VCaP (cell line): ENCODE measurements at regions not wholly inside any gene's neighbourhood (a gene's known extent, or its start where the extent isn't known, plus 50 kb on each side); places are given as distances from the start of the nearest gene placed in this dataset.
A peak's percentile ranks its signal among the peaks of the same experiment; 100 is the strongest.

Experiments
- H3K27ac ChIP-seq: fragments of 450-650 bp; 2 replicates; pipeline ENCODE4 v1.5.1; 2017
- TF ChIP-seq, protein P1 (sequence below): fragments of 450-650 bp; conservative IDR thresholded peaks from 2 replicates; pipeline ENCODE4 v1.5.1; 2017; ENCODE audit warnings: mild to moderate bottlenecking, moderate library complexity

DNA sequence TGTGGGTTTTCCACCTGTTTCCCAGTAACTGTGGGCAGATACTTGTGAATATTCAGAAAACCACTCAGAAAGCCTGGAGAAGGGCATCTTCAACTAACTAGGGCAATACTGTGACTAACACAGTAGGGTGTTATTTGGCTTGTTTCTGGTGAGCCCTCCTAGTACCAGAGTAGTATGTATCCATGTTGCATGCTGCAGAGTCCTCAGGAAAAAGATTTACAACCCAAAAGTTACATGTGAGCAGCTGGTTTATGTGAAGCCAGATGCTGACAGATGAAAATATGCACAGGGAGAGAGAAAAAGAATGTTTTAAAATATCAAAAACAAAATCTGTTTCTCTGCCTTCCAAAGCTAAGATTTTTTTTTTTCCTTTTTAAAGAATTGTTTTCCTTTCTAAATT lies 333.2 kb upstream of the UBE2E3 start:
- peak overlapping the region; percentile 29 for H3K27ac ChIP-seq
- TF ChIP-seq, protein P1, sequence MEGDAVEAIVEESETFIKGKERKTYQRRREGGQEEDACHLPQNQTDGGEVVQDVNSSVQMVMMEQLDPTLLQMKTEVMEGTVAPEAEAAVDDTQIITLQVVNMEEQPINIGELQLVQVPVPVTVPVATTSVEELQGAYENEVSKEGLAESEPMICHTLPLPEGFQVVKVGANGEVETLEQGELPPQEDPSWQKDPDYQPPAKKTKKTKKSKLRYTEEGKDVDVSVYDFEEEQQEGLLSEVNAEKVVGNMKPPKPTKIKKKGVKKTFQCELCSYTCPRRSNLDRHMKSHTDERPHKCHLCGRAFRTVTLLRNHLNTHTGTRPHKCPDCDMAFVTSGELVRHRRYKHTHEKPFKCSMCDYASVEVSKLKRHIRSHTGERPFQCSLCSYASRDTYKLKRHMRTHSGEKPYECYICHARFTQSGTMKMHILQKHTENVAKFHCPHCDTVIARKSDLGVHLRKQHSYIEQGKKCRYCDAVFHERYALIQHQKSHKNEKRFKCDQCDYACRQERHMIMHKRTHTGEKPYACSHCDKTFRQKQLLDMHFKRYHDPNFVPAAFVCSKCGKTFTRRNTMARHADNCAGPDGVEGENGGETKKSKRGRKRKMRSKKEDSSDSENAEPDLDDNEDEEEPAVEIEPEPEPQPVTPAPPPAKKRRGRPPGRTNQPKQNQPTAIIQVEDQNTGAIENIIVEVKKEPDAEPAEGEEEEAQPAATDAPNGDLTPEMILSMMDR = no peak

DNA sequence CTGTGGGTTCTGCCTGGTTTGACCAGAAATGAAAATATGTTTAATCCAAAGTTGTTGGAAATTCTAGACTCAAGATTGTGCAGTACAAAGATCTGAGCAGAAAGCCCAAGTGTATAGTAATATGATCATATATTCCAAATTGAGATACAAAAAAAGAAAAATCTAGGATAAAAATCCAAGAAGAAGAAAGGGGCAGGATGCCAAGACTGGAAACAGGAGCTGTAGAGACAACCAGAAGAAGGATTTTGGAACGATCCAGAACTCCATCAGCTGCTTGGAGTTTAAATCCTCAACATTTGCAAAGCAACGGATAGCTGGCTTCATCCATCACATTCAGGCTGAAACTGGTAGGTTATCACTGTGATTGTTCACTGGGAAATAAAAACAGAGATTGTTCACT lies 333.6 kb upstream of the UBE2E3 start:
- TF ChIP-seq, protein P1 = no peak

DNA sequence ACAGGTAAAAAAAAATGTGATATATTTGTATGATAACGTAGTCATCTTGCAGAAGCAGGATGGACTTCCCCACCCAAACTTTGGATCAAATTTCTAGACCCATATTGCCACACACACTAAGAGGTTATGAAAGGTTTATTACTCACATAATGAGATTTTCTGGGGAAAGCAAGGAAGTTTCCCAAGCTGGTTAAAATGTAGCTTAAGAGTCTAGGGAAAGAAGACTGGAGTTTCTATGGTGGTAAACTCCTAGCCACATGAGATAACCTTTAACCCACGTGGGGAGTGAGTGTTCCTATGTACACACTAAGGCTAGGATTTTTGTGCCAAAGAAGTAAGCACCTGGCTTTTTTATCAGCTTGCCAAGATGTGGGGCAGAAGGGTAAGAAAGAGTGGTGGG lies 335.7 kb upstream of the UBE2E3 start:
- TF ChIP-seq, protein P1 = no peak
- H3K27ac ChIP-seq = no peak overlapping the region

More for the DNA sequence above, 333.6 kb upstream of the UBE2E3 start:
- H3K27ac ChIP-seq = peak overlapping the region; percentile 29

DNA sequence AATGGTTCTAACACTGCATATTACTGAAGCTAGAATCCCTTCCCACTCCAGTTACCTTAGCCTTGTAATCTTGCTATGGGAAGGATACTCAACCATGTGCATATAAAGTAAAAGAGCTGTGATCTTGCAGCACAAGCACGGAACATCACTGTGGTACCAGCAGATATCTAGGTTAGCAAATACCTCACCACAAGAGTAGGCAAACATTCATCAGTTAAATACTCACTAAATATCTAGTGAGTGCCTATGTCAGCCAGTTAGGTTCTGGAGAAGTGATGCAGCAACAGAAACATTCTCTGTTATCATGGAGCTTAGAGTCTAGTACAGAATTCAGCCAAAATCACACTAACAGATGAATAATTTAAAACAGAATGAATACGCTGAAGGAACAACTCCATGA lies 349.6 kb upstream of the UBE2E3 start:
- no peak overlapping the region for H3K27ac ChIP-seq
- TF ChIP-seq, protein P1 = no peak

DNA sequence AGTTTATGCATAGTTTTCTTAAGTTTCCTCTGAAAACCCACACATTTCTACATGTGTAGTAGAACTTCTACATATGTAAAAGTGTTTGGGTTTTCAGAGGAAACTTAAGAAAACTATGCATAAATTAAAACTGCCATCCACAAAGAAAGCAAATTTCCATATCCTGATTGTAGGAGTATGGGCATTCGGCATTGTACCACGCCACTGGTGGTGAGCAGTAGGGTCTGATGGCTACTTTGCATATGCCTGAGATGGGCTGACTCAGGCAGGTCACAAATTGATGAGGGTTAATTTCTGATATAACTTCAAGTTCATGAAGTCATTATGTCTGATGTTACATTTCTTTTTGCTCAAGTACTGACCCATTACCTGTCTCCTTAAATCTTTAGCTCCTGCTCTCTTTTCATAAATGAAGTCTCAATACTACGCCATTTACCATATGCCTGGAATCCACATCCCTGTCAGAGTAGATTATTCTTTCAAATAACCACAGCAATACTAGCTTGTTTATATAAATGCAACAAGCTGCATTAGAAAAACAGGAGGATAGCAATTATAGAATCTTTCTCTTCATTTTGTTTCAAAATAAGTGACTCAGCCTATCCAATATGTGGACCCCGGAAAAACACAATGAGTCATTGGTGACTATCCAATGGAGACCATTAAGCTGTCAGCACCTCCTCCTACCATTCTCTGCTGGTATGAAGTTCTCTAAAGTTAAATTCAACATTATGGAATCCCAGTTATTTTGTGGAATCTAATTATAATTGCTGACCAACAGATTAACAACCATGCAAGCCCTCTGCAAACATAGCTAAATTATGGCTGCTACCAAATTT lies 355.2 kb upstream of the UBE2E3 start:
- TF ChIP-seq, protein P1 = no peak
- H3K27ac ChIP-seq = no peak overlapping the region

DNA sequence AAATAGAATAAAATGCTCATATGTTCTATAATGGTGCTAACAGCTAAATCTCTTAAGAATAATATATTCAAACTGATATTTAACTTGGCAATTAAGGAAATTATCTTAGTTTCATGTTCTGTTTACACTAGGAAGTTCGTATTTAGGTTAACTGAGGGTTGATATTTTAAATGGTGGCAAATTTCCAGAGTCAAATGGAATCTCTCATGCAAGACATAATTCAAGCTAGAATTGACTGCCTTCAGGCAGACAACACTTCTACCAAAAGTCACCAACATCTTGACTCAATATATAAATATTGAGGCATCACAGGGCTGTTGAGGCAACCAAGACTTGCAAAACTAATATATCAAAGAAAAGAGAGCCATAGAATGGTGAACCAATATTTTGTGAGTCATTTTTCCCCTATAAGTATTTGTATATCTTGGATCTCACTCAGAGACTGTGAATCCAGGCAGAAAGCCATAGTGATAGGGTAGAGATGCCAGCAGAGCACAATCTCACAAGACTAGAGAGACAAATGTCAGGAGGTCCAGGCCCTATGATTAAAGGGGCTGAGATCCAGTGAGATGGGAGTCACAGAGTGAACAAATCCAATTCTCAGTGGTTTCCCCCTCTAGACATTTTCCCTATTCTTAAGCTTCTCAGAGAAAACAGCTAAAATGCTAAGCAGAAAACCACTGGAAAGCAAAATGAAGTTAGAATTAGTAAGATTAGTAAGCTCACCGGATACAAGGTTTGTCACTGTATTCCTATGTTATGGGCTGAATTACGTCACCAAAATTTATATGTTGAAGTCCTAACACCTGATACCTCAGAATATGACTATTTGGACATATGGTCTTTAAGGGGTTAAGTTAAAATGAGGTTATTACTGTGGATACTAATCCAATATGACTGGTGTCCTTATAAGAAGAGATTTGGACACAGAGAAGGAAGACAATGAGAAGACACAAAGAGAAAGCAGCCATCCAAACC lies 358.2 kb upstream of the UBE2E3 start:
- TF ChIP-seq, protein P1 = no peak
- no peak overlapping the region for H3K27ac ChIP-seq

DNA sequence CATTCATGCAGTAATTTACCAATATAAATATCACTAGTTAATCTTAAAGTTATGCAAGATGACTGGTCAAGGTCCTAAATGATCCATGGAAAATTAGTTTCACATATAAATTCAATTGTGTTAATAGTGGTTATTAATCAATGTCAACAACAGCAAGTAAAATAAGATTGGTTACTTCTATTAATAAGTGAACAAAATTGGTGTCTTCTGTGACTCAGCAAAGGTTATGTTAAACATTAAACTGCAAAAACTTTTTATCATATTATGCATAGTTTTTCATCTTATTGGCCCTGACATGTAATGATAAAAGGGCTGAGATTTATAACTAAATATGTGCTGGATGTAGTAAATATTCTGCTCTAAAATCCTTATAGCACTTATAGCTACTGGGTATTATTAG lies 359.0 kb upstream of the UBE2E3 start:
- TF ChIP-seq, protein P1 = no peak
- H3K27ac ChIP-seq = no peak overlapping the region
